Sigmoid colon (tissue), 4 donors: ENCODE measurements at regions not wholly inside any gene's neighbourhood (a gene's known extent, or its start where the extent isn't known, plus 50 kb on each side); places are given as distances from the start of the nearest gene placed in this dataset.

Experiments
- CTCF ChIP-seq, 4 experiments: fragments of 450-650 bp in 3 of 4; fragments of 200-600 bp in 1 of 4; IDR thresholded peaks; one replicate each; pipeline ENCODE4 v1.5.1; 2016 to 2019; ENCODE audit warnings: antibody characterized with exemption in 4 of 4, mild to moderate bottlenecking in 3 of 4, moderate library complexity in 2 of 4
- EP300 ChIP-seq, 4 donors: sonication (generic); formaldehyde crosslinking; IDR thresholded peaks; one replicate each; pipeline ENCODE4 v1.6.1; 2017; ENCODE audit warnings: antibody characterized with exemption in 4 of 4

- TF ChIP-seq CTCF (IDR thresholded peaks at IDR 0.05): no peak
- TF ChIP-seq EP300 (IDR thresholded peaks at IDR 0.05): no peak
Measured at GRCh38 chr2:6283259-6283658, 582.4 kb downstream of the CMPK2 start.
